PC-3 (cell line): ENCODE measurements at regions not wholly inside any gene's neighbourhood (a gene's known extent, or its start where the extent isn't known, plus 50 kb on each side); places are given as distances from the start of the nearest gene placed in this dataset.
A peak's percentile ranks its signal among the peaks of the same experiment; 100 is the strongest.

Experiments
- ATAC-seq: fragments of 200-7000 bp; cut with Tn5 transposase; 2 replicates; pipeline ENCODE4 v1.9.1; 2020; ENCODE audit warnings: mild to moderate bottlenecking, moderate library complexity
- BruUV-seq: library from RNA; stranded (reverse); fragments of 400-500 nt; replicated peaks from 2 replicates; lab custom pipeline; 2021; lab: Mats Ljungman, UMichigan
- CTCF ChIA-PET: fragments of 300-600 bp; sonication (Branson Sonifier 250); formaldehyde crosslinking; loops from one replicate; lab custom pipeline; 2022; ENCODE audit warnings: antibody characterized with exemption; lab: Charles Lee
- POLR2A ChIA-PET: fragments of 300-600 bp; sonication (Branson Sonifier 250); formaldehyde crosslinking; loops from one replicate; lab custom pipeline; 2022; ENCODE audit warnings: antibody characterized with exemption; ENCODE audit not compliant: unreplicated experiment; lab: Charles Lee
- DNase-seq: peaks from one replicate; pipeline ENCODE4 v3.0.0-alpha.2; 2015
- H2AFZ ChIP-seq: fragments of 300-600 bp; sonication (generic); 2 replicates; pipeline ENCODE4 v1.6.0; 2016; ENCODE audit warnings: antibody characterized with exemption, low read length
- H3F3A ChIP-seq: fragments of 300-600 bp; sonication (generic); one replicate; pipeline ENCODE4 v1.6.0; 2017; ENCODE audit warnings: antibody characterized with exemption, low read length, control low read depth, mild to moderate bottlenecking; ENCODE audit not compliant: unreplicated experiment
- H3K27ac ChIP-seq: fragments of 300-600 bp; sonication (generic); 2 replicates; pipeline ENCODE4 v1.5.1; 2016; ENCODE audit warnings: mild to moderate bottlenecking, low read length
- H3K27me3 ChIP-seq: fragments of 300-600 bp; sonication (generic); 2 replicates; pipeline ENCODE4 v1.6.1; 2016; ENCODE audit warnings: low read length, mixed read lengths
- H3K36me3 ChIP-seq: fragments of 300-600 bp; sonication (generic); 2 replicates; pipeline ENCODE4 v1.6.1; 2016; ENCODE audit warnings: low read depth, mixed run types, low read length, mixed read lengths
- H3K4me1 ChIP-seq: fragments of 300-600 bp; sonication (generic); 2 replicates; pipeline ENCODE4 v1.5.1; 2016; ENCODE audit warnings: low read length; ENCODE audit not compliant: insufficient read depth
- H3K4me2 ChIP-seq: fragments of 300-600 bp; sonication (generic); 2 replicates; pipeline ENCODE4 v1.6.0; 2016; ENCODE audit warnings: low read length
- H3K4me3 ChIP-seq: fragments of 300-600 bp; sonication (generic); 2 replicates; pipeline ENCODE4 v1.5.1; 2016; ENCODE audit warnings: mild to moderate bottlenecking, low read length, mixed read lengths
- H3K79me2 ChIP-seq: fragments of 300-600 bp; sonication (generic); 2 replicates; pipeline ENCODE4 v1.6.1; 2017; ENCODE audit warnings: low read length, mixed read lengths
- H3K9ac ChIP-seq: fragments of 300-600 bp; sonication (generic); 2 replicates; pipeline ENCODE4 v1.6.0; 2016; ENCODE audit warnings: mild to moderate bottlenecking, low read length
- H3K9me2 ChIP-seq: fragments of 300-600 bp; sonication (generic); replicated peaks from 2 replicates; pipeline ENCODE4 v1.6.1; 2016; ENCODE audit warnings: mixed run types, low read length, mixed read lengths
- H3K9me3 ChIP-seq: fragments of 300-600 bp; sonication (generic); 2 replicates; pipeline ENCODE4 v1.6.1; 2016; ENCODE audit warnings: low read length, mixed read lengths
- H4K20me1 ChIP-seq: fragments of 300-600 bp; sonication (generic); 2 replicates; pipeline ENCODE4 v1.6.1; 2016; ENCODE audit warnings: low read length, mixed read lengths
- EZH2 ChIP-seq: fragments of 300-600 bp; sonication (generic); IDR thresholded peaks from one replicate; pipeline ENCODE4 v1.6.1; 2017; ENCODE audit warnings: antibody characterized with exemption, mild to moderate bottlenecking, low read length; ENCODE audit not compliant: unreplicated experiment
- EZH2phosphoT487 ChIP-seq: fragments of 300-600 bp; sonication (generic); IDR thresholded peaks from 2 replicates; pipeline ENCODE4 v1.6.1; 2018; ENCODE audit warnings: mild to moderate bottlenecking, antibody characterized with exemption, low read length, borderline replicate concordance
- intact Hi-C: fragments of 100-400 bp; cut with micrococcal nuclease; formaldehyde crosslinking; loops from 2 replicates; pipeline ENCODE4 v1.9.0; 2023
- TF ChIP-seq, protein P1 (sequence below): fragments of 300-600 bp; sonication (generic); conservative IDR thresholded peaks from 2 replicates; pipeline ENCODE4 v1.5.1; 2017; ENCODE audit warnings: antibody characterized with exemption, low read depth, mild to moderate bottlenecking, low read length

DNA sequence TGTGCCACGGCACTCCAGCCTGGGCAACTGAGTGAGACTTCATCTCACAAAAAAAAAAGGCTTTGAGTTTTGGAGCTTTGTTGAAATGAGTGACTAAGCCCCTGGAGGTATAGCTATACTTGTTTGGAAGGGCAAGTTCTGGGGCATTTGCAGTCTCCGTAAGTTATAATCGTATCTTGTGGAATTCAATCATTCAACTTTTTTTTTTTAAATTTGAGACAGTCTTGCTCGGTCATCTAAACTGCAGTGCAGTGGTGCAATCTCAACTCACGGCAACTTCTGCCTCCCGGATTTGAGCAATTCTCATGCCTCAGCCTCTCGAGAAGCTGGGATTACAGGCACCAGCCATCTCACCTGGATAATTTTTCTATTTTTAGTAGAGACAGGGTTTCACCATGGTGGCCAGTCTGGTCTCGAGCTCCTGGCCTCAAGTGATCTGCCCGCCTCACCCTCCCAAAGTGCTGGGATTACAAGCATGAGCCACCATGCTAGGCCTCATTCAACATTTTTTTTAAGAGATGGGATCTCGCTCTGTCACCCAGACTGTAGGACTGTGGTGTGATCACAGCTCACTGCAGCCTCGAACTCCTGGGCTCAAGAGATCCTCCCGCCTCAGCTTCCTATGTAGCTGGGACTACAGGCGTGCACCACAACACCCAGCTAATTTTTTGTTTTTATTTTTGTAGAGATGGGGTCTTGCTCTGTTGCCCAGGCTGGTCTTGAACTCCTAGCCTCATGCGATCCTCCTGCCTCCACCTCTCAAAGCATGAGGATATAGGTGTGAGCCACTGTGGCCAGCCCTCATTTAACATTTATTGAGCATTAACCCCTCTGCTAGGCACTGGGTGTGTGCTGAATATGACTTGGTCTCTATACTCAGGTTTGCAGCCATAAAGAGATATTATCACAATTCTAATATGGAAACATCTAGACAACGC, 133.7 kb upstream of the MAP1LC3B2 start:
- peak overlapping the region; percentile 55 for H3K4me2 ChIP-seq
- ATAC-seq (no peak), DNase-seq (no peak)
- H2AFZ ChIP-seq: peak overlapping the region; percentile 52
- H3K79me2 ChIP-seq: no peaks in the 10 kb centered on the region
- no peak overlapping the region for H3K4me3 ChIP-seq
- H3K4me1 ChIP-seq: peaks cover 29% of the 10 kb centered on the region
- H3K9me2 ChIP-seq: no peaks in the 10 kb centered on the region
- no TSS peak for BruUV-seq
- no peaks in the 10 kb centered on the region for H3K36me3 ChIP-seq
- no peaks in the 10 kb centered on the region for H3K9me3 ChIP-seq
- CTCF ChIA-PET: no interaction called here
- peak overlapping the region; percentile 76 for H3K27ac ChIP-seq
- POLR2A ChIA-PET: no interaction called here
- H3K27me3 ChIP-seq: no peaks in the 10 kb centered on the region
- no peaks in the 10 kb centered on the region for H4K20me1 ChIP-seq
- H3K9ac ChIP-seq: peak overlapping the region; percentile 35
- intact Hi-C loops: loop anchor here (1.0 to 2.0 kb wide), 4 partner anchors 9 to 174 kb away; no protein-coding TSS in a partner anchor
- TF ChIP-seq, protein P1, sequence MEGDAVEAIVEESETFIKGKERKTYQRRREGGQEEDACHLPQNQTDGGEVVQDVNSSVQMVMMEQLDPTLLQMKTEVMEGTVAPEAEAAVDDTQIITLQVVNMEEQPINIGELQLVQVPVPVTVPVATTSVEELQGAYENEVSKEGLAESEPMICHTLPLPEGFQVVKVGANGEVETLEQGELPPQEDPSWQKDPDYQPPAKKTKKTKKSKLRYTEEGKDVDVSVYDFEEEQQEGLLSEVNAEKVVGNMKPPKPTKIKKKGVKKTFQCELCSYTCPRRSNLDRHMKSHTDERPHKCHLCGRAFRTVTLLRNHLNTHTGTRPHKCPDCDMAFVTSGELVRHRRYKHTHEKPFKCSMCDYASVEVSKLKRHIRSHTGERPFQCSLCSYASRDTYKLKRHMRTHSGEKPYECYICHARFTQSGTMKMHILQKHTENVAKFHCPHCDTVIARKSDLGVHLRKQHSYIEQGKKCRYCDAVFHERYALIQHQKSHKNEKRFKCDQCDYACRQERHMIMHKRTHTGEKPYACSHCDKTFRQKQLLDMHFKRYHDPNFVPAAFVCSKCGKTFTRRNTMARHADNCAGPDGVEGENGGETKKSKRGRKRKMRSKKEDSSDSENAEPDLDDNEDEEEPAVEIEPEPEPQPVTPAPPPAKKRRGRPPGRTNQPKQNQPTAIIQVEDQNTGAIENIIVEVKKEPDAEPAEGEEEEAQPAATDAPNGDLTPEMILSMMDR: no peak
- TF ChIP-seq EZH2phosphoT487: no peak
- TF ChIP-seq EZH2: no peak
- H3F3A ChIP-seq: no peaks in the 10 kb centered on the region

DNA sequence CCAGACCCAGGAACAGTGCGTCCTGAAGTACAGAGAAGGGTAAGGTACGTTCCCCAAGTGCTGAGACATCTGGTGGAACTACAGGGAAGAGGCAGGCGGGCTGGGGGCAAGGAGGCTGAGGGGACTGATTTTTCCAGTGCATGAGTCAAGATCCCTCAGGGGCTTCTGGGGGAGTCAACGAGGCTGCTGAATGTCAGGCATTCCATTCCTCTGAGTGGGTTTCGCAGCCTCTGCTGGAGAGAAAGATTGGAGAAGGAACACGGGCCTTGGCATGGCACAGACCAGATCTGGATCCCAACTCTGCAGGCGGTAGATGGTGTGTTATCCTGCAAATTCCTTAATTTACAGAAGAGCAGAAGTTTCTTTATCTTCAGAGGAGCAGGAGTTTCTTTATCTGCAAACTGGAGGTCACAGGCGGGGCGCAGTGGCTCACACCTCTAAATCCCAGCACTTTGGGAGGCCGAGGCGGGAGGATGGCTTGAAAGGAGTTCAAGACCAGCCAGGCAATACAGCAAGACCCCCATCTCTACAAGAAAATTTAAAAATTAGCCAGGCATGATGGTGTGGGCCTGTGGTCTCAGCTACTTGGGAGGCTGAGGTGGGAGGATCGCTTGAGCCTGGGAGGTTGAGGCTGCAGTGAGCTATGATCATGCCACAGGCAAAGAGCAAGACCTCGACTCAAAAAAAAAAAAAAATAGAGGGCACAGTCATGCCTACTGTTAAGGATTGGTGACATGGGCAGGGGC, 132.6 kb upstream of the MAP1LC3B2 start:
- H3K36me3 ChIP-seq: no peaks in the 10 kb centered on the region
- intact Hi-C loops: loop anchor here (1.0 to 2.0 kb wide), 4 partner anchors 8 to 173 kb away; no protein-coding TSS in a partner anchor
- H3K27me3 ChIP-seq: no peaks in the 10 kb centered on the region
- no peaks in the 10 kb centered on the region for H3K9me3 ChIP-seq
- peak overlapping the region; percentile 42 for H3K9ac ChIP-seq
- peak overlapping the region; percentile 76 for H3K27ac ChIP-seq
- H3F3A ChIP-seq: no peaks in the 10 kb centered on the region
- peak; percentile 95 for ATAC-seq
- H3K4me2 ChIP-seq: peak overlapping the region; percentile 55
- TF ChIP-seq EZH2: no peak
- TF ChIP-seq EZH2phosphoT487: no peak
- TF ChIP-seq, protein P1: peak; percentile 71
- ChIA-PET POLR2A (no interaction called here), CTCF (no interaction called here)
- peaks cover 29% of the 10 kb centered on the region for H3K4me1 ChIP-seq
- H2AFZ ChIP-seq: peak overlapping the region; percentile 52
- no TSS peak for BruUV-seq
- DNase-seq: peak; percentile 99
- no peak overlapping the region for H3K4me3 ChIP-seq
- no peaks in the 10 kb centered on the region for H3K79me2 ChIP-seq
- no peaks in the 10 kb centered on the region for H4K20me1 ChIP-seq
- H3K9me2 ChIP-seq: no peaks in the 10 kb centered on the region
